ENCODE measurements at regions not wholly inside any gene's neighbourhood (a gene's known extent, or its start where the extent isn't known, plus 50 kb on each side); places are given as distances from the start of the nearest gene placed in this dataset.

GRCh38 chr3:31064021-31064420, 169.6 kb upstream of the GADL1 start:
- Histone ChIP-seq H3K79me2 (ENCODE audit: control insufficient read depth, insufficient read depth, low read length) (no peaks in the 10 kb centered on the region), H3K9me3 (replicated peaks; ENCODE audit: control insufficient read depth, insufficient read depth, low read length) (no peaks in the 10 kb centered on the region), H3K36me3 (ENCODE audit: control insufficient read depth in 2 of 2, extremely low read depth in 1 of 2, insufficient read depth in 2 of 2, low read length in 2 of 2) (no peaks in the 10 kb centered on the region), H4K20me1 (replicated peaks; ENCODE audit: control insufficient read depth, extremely low read depth, insufficient read depth, low read length) (no peaks in the 10 kb centered on the region), H2AFZ (ENCODE audit: low read depth, low read length) (no peak overlapping the region), H3K4me2 (ENCODE audit: insufficient read depth, low read length) (no peak overlapping the region), H3K27me3 (ENCODE audit: control insufficient read depth in 2 of 2, insufficient read depth in 2 of 2, low read length in 2 of 2) (peaks cover 0 to 10% of the 10 kb centered on the region in 2 experiments), H3K9me1 (replicated peaks; ENCODE audit: control insufficient read depth, extremely low read depth, insufficient read depth, low read length) (no peaks in the 10 kb centered on the region), H3K4me1 (ENCODE audit: control insufficient read depth, extremely low read depth, insufficient read depth, low read length) (no peaks in the 10 kb centered on the region), H3K27ac (ENCODE audit: insufficient read depth, low read depth, low read length) (no peak overlapping the region), H3K4me3 (replicated peaks in 1 of 3; ENCODE audit: insufficient read depth in 1 of 3, low read depth in 1 of 3, low read length in 3 of 3) (no peak overlapping the region), H3K9ac (replicated peaks; ENCODE audit: extremely low read depth, insufficient read depth, low read length) (no peak overlapping the region)
- TF ChIP-seq EZH2 (IDR thresholded peaks at IDR 0.05; ENCODE audit: borderline replicate concordance, low read depth, low read length, severe bottlenecking) (no peak), FOS (IDR thresholded peaks at IDR 0.05; ENCODE audit: borderline replicate concordance, insufficient read depth, low read length) (no peak), POLR2AphosphoS5 (IDR thresholded peaks at IDR 0.05; ENCODE audit: insufficient read depth, low read depth, low read length) (no peak), CTCF (IDR thresholded peaks at IDR 0.05; ENCODE audit: extremely low read depth in 1 of 2, insufficient read depth in 1 of 2, low read depth in 1 of 2, low read length in 2 of 2) (no peak), POLR2A (IDR thresholded peaks at IDR 0.05; ENCODE audit: low read depth, low read length) (no peak), JUN (IDR thresholded peaks at IDR 0.05; ENCODE audit: borderline replicate concordance, insufficient read depth, insufficient read length, low read depth) (no peak), GATA2 (IDR thresholded peaks at IDR 0.05; ENCODE audit: insufficient read depth, insufficient read length, low read depth, low read length) (no peak), MYC (IDR thresholded peaks at IDR 0.05; ENCODE audit: low read depth, low read length) (no peak)
- TF ChIP-seq, protein P1, sequence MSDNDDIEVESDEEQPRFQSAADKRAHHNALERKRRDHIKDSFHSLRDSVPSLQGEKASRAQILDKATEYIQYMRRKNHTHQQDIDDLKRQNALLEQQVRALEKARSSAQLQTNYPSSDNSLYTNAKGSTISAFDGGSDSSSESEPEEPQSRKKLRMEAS (IDR thresholded peaks at IDR 0.05; ENCODE audit: insufficient read depth, insufficient read length) = no peak
- DNase-seq (ENCODE audit: low read depth, low spot score) = no peak
- CTCF ChIA-PET = interaction anchor here (1.3 kb wide), 1 partner anchor 224 kb away, joined by 3 read pairs; no protein-coding TSS in a partner anchor
- intact Hi-C loops (cut with micrococcal nuclease) (no loop called here), dilution Hi-C loops (cut with MboI; ENCODE audit: extremely low pct_ligation_motif_present, low sequenced_read_pairs) (no loop called here)
- BruUV-seq (replicated peaks) = no TSS peak
- no peak for FAIRE-seq
- POLR2A ChIA-PET = no interaction called here

Data from endothelial cell of umbilical vein (primary cell).